ENCODE measurements at regions not wholly inside any gene's neighbourhood (a gene's known extent, or its start where the extent isn't known, plus 50 kb on each side); places are given as distances from the start of the nearest gene placed in this dataset.

DNA sequence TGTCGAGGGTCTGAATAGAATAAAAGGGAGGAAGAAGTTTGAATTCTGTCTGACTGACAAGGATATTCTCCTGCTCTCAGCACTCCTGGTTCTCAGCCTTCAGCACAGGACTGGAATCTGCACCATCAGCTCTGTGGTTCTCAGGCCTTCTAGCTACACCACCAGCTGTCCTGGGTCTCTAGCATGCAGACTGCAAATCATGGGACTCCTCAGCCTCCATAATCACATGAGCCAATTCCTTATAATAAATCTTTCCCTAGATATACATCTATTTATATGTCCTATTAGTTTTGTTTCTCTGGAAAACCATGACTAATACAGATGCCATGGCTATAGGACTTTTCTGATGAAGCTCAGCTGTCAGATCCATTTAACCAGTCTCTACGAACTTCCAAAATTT, 132.8 kb upstream of the ECI2 start:
- no peak overlapping the region for H3K4me3 Mint-ChIP-seq
- H3K27ac Mint-ChIP-seq = no peak overlapping the region
- POLR2A ChIA-PET = no interaction called here
- H3K27me3 Mint-ChIP-seq = peaks cover 6% of the 10 kb centered on the region
- DNase-seq (no peak), ATAC-seq (no peak)
- CTCF ChIA-PET = no interaction called here
- H3K4me1 Mint-ChIP-seq (ENCODE audit: low read depth) = no peaks in the 10 kb centered on the region
- no peaks in the 10 kb centered on the region for H3K36me3 Mint-ChIP-seq (ENCODE audit: low read depth)
- no peaks in the 10 kb centered on the region for H3K9me3 Mint-ChIP-seq
- TF ChIP-seq, protein P1, sequence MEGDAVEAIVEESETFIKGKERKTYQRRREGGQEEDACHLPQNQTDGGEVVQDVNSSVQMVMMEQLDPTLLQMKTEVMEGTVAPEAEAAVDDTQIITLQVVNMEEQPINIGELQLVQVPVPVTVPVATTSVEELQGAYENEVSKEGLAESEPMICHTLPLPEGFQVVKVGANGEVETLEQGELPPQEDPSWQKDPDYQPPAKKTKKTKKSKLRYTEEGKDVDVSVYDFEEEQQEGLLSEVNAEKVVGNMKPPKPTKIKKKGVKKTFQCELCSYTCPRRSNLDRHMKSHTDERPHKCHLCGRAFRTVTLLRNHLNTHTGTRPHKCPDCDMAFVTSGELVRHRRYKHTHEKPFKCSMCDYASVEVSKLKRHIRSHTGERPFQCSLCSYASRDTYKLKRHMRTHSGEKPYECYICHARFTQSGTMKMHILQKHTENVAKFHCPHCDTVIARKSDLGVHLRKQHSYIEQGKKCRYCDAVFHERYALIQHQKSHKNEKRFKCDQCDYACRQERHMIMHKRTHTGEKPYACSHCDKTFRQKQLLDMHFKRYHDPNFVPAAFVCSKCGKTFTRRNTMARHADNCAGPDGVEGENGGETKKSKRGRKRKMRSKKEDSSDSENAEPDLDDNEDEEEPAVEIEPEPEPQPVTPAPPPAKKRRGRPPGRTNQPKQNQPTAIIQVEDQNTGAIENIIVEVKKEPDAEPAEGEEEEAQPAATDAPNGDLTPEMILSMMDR (IDR thresholded peaks at IDR 0.05) = no peak
- intact Hi-C loops (cut with micrococcal nuclease) = no loop called here

DNA sequence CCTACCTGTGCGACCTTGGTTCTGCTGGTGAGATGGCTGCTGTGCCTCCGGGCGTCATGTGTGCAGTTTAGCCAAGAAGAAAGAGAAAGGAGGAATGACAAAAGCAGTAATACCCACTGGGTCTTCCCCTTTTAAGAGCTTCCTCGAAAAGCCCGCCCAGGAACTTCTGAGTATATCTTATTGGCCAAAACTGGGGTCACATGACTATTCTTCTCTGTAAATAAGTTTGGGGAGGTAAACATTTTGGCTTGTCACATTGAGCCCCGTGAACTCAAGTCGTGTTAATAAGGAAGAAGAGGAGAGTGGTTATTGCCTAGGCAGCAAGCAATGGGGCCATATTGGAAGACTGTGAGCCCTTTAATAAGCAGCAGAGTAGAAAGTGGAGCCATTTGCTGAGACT, 130.4 kb upstream of the ECI2 start:
- H3K4me1 Mint-ChIP-seq (ENCODE audit: low read depth) = no peaks in the 10 kb centered on the region
- H3K27me3 Mint-ChIP-seq = peaks cover 6% of the 10 kb centered on the region
- no peaks in the 10 kb centered on the region for H3K36me3 Mint-ChIP-seq (ENCODE audit: low read depth)
- no peak overlapping the region for H3K4me3 Mint-ChIP-seq
- H3K27ac Mint-ChIP-seq = no peak overlapping the region
- DNase-seq (no peak), ATAC-seq (no peak)
- TF ChIP-seq, protein P1 (IDR thresholded peaks at IDR 0.05) = no peak
- intact Hi-C loops (cut with micrococcal nuclease) = no loop called here
- H3K9me3 Mint-ChIP-seq = no peaks in the 10 kb centered on the region
- POLR2A ChIA-PET = interaction anchor here (1.0 kb wide), 1 partner anchor 145 kb away, joined by 3 read pairs; no protein-coding TSS in a partner anchor
- CTCF ChIA-PET = no interaction called here

DNA sequence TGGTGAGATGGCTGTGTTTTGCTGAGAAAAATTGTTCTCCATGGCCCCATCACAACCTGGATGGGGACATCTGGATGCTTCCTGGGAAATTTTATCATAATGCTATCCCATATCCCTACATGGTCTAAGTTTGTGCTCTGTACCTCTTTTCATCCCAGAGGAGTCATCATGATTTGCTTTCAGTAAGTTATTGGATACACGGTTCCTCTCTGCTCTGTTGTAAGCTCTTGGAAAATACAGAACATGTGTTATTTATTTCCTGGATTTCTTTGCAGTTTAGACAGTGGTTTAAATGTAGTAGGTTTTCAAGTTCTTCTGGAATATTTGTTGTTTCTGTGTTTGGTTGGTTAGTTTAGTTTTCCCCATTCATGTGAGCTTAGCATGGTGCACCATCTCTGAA, 129.2 kb upstream of the ECI2 start:
- no peak overlapping the region for H3K27ac Mint-ChIP-seq
- TF ChIP-seq, protein P1 (IDR thresholded peaks at IDR 0.05) = no peak
- ChIA-PET POLR2A (no interaction called here), CTCF (no interaction called here)
- peaks cover 6% of the 10 kb centered on the region for H3K27me3 Mint-ChIP-seq
- intact Hi-C loops (cut with micrococcal nuclease) = no loop called here
- ATAC-seq = no peak
- H3K4me1 Mint-ChIP-seq (ENCODE audit: low read depth) = no peaks in the 10 kb centered on the region
- H3K9me3 Mint-ChIP-seq = no peaks in the 10 kb centered on the region
- DNase-seq = no peak
- no peaks in the 10 kb centered on the region for H3K36me3 Mint-ChIP-seq (ENCODE audit: low read depth)
- H3K4me3 Mint-ChIP-seq = no peak overlapping the region

DNA sequence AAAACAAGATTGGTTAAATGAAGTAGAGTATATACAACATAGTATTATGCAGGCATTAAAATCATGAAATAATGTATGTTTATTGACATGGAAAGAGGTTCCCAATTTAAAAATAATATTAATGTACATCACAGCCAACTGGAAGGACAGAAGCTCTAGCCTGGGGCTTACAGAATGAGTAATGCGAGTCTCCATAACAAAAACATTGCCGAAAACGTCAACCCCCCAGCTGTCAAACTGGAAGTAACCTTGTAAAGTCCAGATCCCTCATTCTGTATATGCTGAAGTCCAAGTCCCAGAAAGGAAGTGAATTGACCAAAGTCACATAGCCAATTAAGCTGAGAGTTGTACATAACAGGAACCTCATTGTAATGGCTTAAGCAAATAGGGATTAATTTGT, 128.7 kb upstream of the ECI2 start:
- ChIA-PET POLR2A (no interaction called here), CTCF (no interaction called here)
- H3K9me3 Mint-ChIP-seq = no peaks in the 10 kb centered on the region
- no peak overlapping the region for H3K4me3 Mint-ChIP-seq
- no peak overlapping the region for H3K27ac Mint-ChIP-seq
- TF ChIP-seq, protein P1 (IDR thresholded peaks at IDR 0.05) = no peak
- no peaks in the 10 kb centered on the region for H3K36me3 Mint-ChIP-seq (ENCODE audit: low read depth)
- intact Hi-C loops (cut with micrococcal nuclease) = no loop called here
- peaks cover 6% of the 10 kb centered on the region for H3K27me3 Mint-ChIP-seq
- H3K4me1 Mint-ChIP-seq (ENCODE audit: low read depth) = no peaks in the 10 kb centered on the region
- DNase-seq = no peak
- no peak for ATAC-seq

DNA sequence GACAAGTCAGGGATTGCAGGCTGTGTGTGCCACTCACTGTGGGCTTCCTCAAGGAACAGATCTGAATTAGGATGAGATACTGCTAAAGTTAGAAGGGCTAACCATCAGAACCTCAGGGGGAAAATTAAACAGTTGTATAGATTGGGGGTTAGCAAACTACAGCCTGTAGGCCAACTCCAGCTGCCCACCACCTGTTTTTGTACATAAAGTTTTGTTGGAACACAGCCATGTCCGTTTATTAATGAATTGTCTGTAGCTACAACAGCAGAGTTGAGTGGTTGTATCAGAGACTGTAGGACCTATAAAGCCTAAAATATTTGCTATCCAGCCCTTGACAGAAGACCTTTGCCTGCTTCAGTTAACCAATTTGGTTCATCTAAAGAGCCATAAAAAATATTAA, 127.2 kb upstream of the ECI2 start:
- intact Hi-C loops (cut with micrococcal nuclease) = no loop called here
- ATAC-seq (no peak), DNase-seq (no peak)
- Mint-ChIP-seq H3K27ac (no peak overlapping the region), H3K27me3 (peaks cover 6% of the 10 kb centered on the region), H3K4me1 (ENCODE audit: low read depth) (no peaks in the 10 kb centered on the region), H3K9me3 (no peaks in the 10 kb centered on the region), H3K36me3 (ENCODE audit: low read depth) (no peaks in the 10 kb centered on the region), H3K4me3 (no peak overlapping the region)
- ChIA-PET CTCF (no interaction called here), POLR2A (no interaction called here)
- TF ChIP-seq, protein P1 (IDR thresholded peaks at IDR 0.05) = no peak

Measured in activated CD8-positive, alpha-beta T cell treated with anti-CD3 and anti-CD28 coated beads for 36 hours (primary cell).